Esophagus muscularis mucosa (tissue), 4 donors: ENCODE measurements at regions not wholly inside any gene's neighbourhood (a gene's known extent, or its start where the extent isn't known, plus 50 kb on each side); places are given as distances from the start of the nearest gene placed in this dataset.

Source experiments
- DNase-seq: peaks from one replicate; pipeline ENCODE4 v3.0.0-alpha.2; 2017; ENCODE audit errors: extremely low spot score
- H3K27ac ChIP-seq, 4 donors: fragments of 200-600 bp; sonication (generic); replicated peaks in 1 of 4; 1 replicate in 3 of 4; 2 replicates in 1 of 4; pipeline ENCODE4 v1.5.1; 2016 to 2019; ENCODE audit warnings: mild to moderate bottlenecking in 1 of 4
- H3K27me3 ChIP-seq, 4 donors: fragments of 200-600 bp; sonication (generic); one replicate each; pipeline versions ENCODE4 v1.5.1 to v1.6.0; 2016 to 2019
- H3K36me3 ChIP-seq, 4 donors: fragments of 200-600 bp; sonication (generic); one replicate each; pipeline ENCODE4 v1.5.1; 2016 to 2019
- H3K4me1 ChIP-seq, 4 donors: fragments of 200-600 bp; sonication (generic); one replicate each; pipeline ENCODE4 v1.5.1; 2016 to 2019
- H3K4me3 ChIP-seq, 4 donors: fragments of 200-600 bp; sonication (generic); 1 replicate in 2 of 4; 2 replicates in 2 of 4; pipeline ENCODE4 v1.5.1; 2016 to 2019; ENCODE audit warnings: mild to moderate bottlenecking in 4 of 4, moderate library complexity in 1 of 4
- H3K9me3 ChIP-seq, 4 donors: fragments of 200-600 bp; sonication (generic); 1 replicate in 3 of 4; 2 replicates in 1 of 4; pipeline ENCODE4 v1.5.1; 2016 to 2019
- CTCF ChIP-seq, 3 experiments: fragments of 200-600 bp in 2 of 3; fragments of 450-650 bp in 1 of 3; sonication (generic) in 2 of 3; IDR thresholded peaks; one replicate each; pipeline ENCODE4 v1.5.1; 2017 to 2019; ENCODE audit warnings: antibody characterized with exemption in 3 of 3, mild to moderate bottlenecking in 2 of 3, moderate library complexity in 1 of 3
- EP300 ChIP-seq: sonication (generic); formaldehyde crosslinking; IDR thresholded peaks from one replicate; pipeline ENCODE4 v1.6.1; 2017; ENCODE audit warnings: antibody characterized with exemption
- POLR2A ChIP-seq: fragments of 450-650 bp; IDR thresholded peaks from one replicate; pipeline ENCODE4 v1.6.1; 2017; ENCODE audit warnings: antibody characterized with exemption, moderate library complexity, mild to moderate bottlenecking, low read depth
- POLR2AphosphoS5 ChIP-seq, 2 donors: sonication (generic); formaldehyde crosslinking; IDR thresholded peaks; one replicate each; pipeline ENCODE4 v1.6.1; 2017; ENCODE audit warnings: antibody characterized with exemption in 2 of 2
- WGBS: methylation state at CpG from one replicate; pipeline ENCODE4 v1.1.5; 2018; 5-methylcytosine and 5-hydroxymethylcytosine counted together
- intact Hi-C: fragments of 100-400 bp; cut with DNase I; formaldehyde crosslinking; loops from one replicate; pipeline ENCODE4 v1.15.1; 2023

- TF ChIP-seq CTCF (IDR thresholded peaks at IDR 0.05) (no peak), POLR2AphosphoS5 (IDR thresholded peaks at IDR 0.05) (no peak), EP300 (no peak), POLR2A (no peak)
- Histone ChIP-seq H3K36me3 (no peaks in the 10 kb centered on the region), H3K27ac (peak overlapping the region; percentile 44 to 60 (median 55)), H3K4me1 (peaks cover 6 to 15% (median 9%) of the 10 kb centered on the region in 4 donors), H3K4me3 (no peak overlapping the region), H3K27me3 (peaks cover 0 to 51% (median 0%) of the 10 kb centered on the region in 4 donors), H3K9me3 (no peaks in the 10 kb centered on the region)
- intact Hi-C loops, result no loop called here
- no peak for DNase-seq
- WGBS, result 78% methylated on average over 6 of the region's 6 CpGs
Observed at GRCh38 chr11:69940246-69940610, 121.0 kb upstream of the FGF3 start.

GRCh38 chr11:69941546-69942332 lies 122.5 kb upstream of the FGF3 start:
- no peaks in the 10 kb centered on the region for H3K36me3 ChIP-seq
- H3K4me3 ChIP-seq, result no peak overlapping the region
- intact Hi-C loops, result no loop called here
- no peaks in the 10 kb centered on the region for H3K9me3 ChIP-seq
- 92% methylated on average over 15 of the region's 15 CpGs for WGBS
- H3K4me1 ChIP-seq, result peaks cover 6 to 15% (median 9%) of the 10 kb centered on the region in 4 donors
- H3K27ac ChIP-seq, result no peak overlapping the region
- no peak for DNase-seq
- peaks cover 0 to 56% (median 0%) of the 10 kb centered on the region in 4 donors for H3K27me3 ChIP-seq
- TF ChIP-seq POLR2AphosphoS5 (IDR thresholded peaks at IDR 0.05) (no peak), EP300 (no peak)

- Histone ChIP-seq H3K4me3 (no peak overlapping the region), H3K36me3 (no peaks in the 10 kb centered on the region), H3K9me3 (no peaks in the 10 kb centered on the region), H3K27me3 (peaks cover 0 to 56% (median 0%) of the 10 kb centered on the region in 4 donors), H3K4me1 (peaks cover 6 to 15% (median 9%) of the 10 kb centered on the region in 4 donors), H3K27ac (no peak overlapping the region)
- intact Hi-C loops, result no loop called here
- no peak for TF ChIP-seq EP300
- TF ChIP-seq POLR2AphosphoS5 (IDR thresholded peaks at IDR 0.05), result no peak
- TF ChIP-seq POLR2A, result no peak
- no peak for TF ChIP-seq CTCF (IDR thresholded peaks at IDR 0.05)
- no peak for DNase-seq
- 87% methylated on average over 9 of the region's 9 CpGs for whole genome bisulfite sequencing
Observed at GRCh38 chr11:69942333-69942820, 123.2 kb upstream of the FGF3 start.

- intact Hi-C loops, result no loop called here
- Histone ChIP-seq H3K36me3 (no peaks in the 10 kb centered on the region), H3K27ac (no peak overlapping the region), H3K4me3 (no peak overlapping the region), H3K4me1 (peaks cover 6 to 15% (median 9%) of the 10 kb centered on the region in 4 donors), H3K27me3 (peaks cover 0 to 56% (median 0%) of the 10 kb centered on the region in 4 donors), H3K9me3 (no peaks in the 10 kb centered on the region)
- 83% methylated on average over 6 of the region's 6 CpGs for WGBS
- DNase-seq, result no peak
- TF ChIP-seq POLR2AphosphoS5 (IDR thresholded peaks at IDR 0.05) (no peak), POLR2A (no peak), CTCF (IDR thresholded peaks at IDR 0.05) (no peak), EP300 (no peak)
Observed at GRCh38 chr11:69943066-69943465, 123.8 kb upstream of the FGF3 start.

- Histone ChIP-seq H3K9me3 (no peaks in the 10 kb centered on the region), H3K4me3 (no peak overlapping the region), H3K27ac (peak overlapping the region in 2 of 4 donors; percentile 6 to 7), H3K36me3 (no peaks in the 10 kb centered on the region), H3K4me1 (peaks cover 6 to 15% (median 9%) of the 10 kb centered on the region in 4 donors), H3K27me3 (peaks cover 0 to 60% (median 0%) of the 10 kb centered on the region in 4 donors)
- DNase-seq, result no peak
- intact Hi-C loops, result no loop called here
- 93% methylated on average over 3 of the region's 11 CpGs for WGBS
- no peak for TF ChIP-seq POLR2A
Observed at GRCh38 chr11:69943506-69943905, 124.3 kb upstream of the FGF3 start.
